MCF 10A (cell line): ENCODE measurements at regions not wholly inside any gene's neighbourhood (a gene's known extent, or its start where the extent isn't known, plus 50 kb on each side); places are given as distances from the start of the nearest gene placed in this dataset.

Source experiments
- BruUV-seq: library from RNA; stranded (reverse); fragments of 400-500 nt; replicated peaks from 2 replicates; lab custom pipeline; 2021; lab: Mats Ljungman, UMichigan
- CTCF ChIA-PET: fragments of 300-600 bp; sonication (Branson Sonifier 250); formaldehyde crosslinking; extraction: SDS; loops from one replicate; lab custom pipeline; 2021; ENCODE audit warnings: antibody characterized with exemption, inconsistent platforms; lab: Yijun Ruan, JAX
- POLR2A ChIA-PET: fragments of 300-600, 350-650 bp; sonication (Branson Sonifier 250); formaldehyde crosslinking; extraction: SDS; loops from one replicate; lab custom pipeline; 2020; ENCODE audit warnings: antibody characterized with exemption, inconsistent platforms; lab: Yijun Ruan, JAX
- DNase-seq: peaks from one replicate; pipeline ENCODE4 v3.0.0-alpha.2; 2018; ENCODE audit not compliant: unreplicated experiment
- H3K27ac Mint-ChIP-seq: one replicate; pipeline ENCODE4 v1.8.0; 2022; ENCODE audit warnings: mild to moderate bottlenecking, low read depth, mixed read lengths; ENCODE audit not compliant: unreplicated experiment
- H3K27me3 Mint-ChIP-seq: one replicate; pipeline ENCODE4 v1.8.0; 2022; ENCODE audit warnings: mixed read lengths; ENCODE audit not compliant: insufficient read depth, unreplicated experiment
- H3K36me3 Mint-ChIP-seq: one replicate; pipeline ENCODE4 v1.8.0; 2022; ENCODE audit warnings: mild to moderate bottlenecking, moderate library complexity, mixed read lengths; ENCODE audit not compliant: insufficient read depth, unreplicated experiment
- H3K4me1 Mint-ChIP-seq: one replicate; pipeline ENCODE4 v1.8.0; 2022; ENCODE audit warnings: mixed read lengths; ENCODE audit not compliant: insufficient read depth, unreplicated experiment
- H3K4me3 Mint-ChIP-seq: one replicate; pipeline ENCODE4 v1.8.0; 2022; ENCODE audit warnings: mild to moderate bottlenecking, moderate library complexity, mixed read lengths; ENCODE audit not compliant: unreplicated experiment
- H3K9me3 Mint-ChIP-seq: one replicate; pipeline ENCODE4 v1.8.0; 2022; ENCODE audit warnings: mixed read lengths; ENCODE audit not compliant: unreplicated experiment
- CTCF ChIP-seq: fragments of 200-600 bp; IDR thresholded peaks from one replicate; pipeline ENCODE4 v1.8.0; 2022; ENCODE audit warnings: antibody characterized with exemption, mild to moderate bottlenecking; ENCODE audit not compliant: unreplicated experiment
- intact Hi-C: fragments of 100-400 bp; cut with micrococcal nuclease; formaldehyde crosslinking; loops from 2 replicates; pipeline ENCODE4 v1.14.1; 2022

GRCh38 chr12:20028033-20028432, 340.3 kb upstream of the PDE3A start:
- Mint-ChIP-seq H3K36me3 (no peaks in the 10 kb centered on the region), H3K9me3 (no peaks in the 10 kb centered on the region), H3K27ac (no peak overlapping the region), H3K4me1 (no peaks in the 10 kb centered on the region), H3K27me3 (peaks cover 34% of the 10 kb centered on the region), H3K4me3 (no peak overlapping the region)
- intact Hi-C loops, result no loop called here
- no peak for DNase-seq
- TF ChIP-seq CTCF, result no peak
- ChIA-PET POLR2A (no interaction called here), CTCF (no interaction called here)
- no TSS peak for BruUV-seq

- no peaks in the 10 kb centered on the region for H3K9me3 Mint-ChIP-seq
- H3K27ac Mint-ChIP-seq, result no peak overlapping the region
- ChIA-PET CTCF (no interaction called here), POLR2A (interaction anchor here (0.6 kb wide), 1 partner anchor 180 kb away, joined by 3 read pairs; no protein-coding TSS in a partner anchor)
- no TSS peak for BruUV-seq
- DNase-seq, result no peak
- no peak for TF ChIP-seq CTCF
- no peaks in the 10 kb centered on the region for H3K4me1 Mint-ChIP-seq
- peaks cover 34% of the 10 kb centered on the region for H3K27me3 Mint-ChIP-seq
- no peak overlapping the region for H3K4me3 Mint-ChIP-seq
- H3K36me3 Mint-ChIP-seq, result no peaks in the 10 kb centered on the region
- intact Hi-C loops, result no loop called here
These were observed 337.5 kb upstream of the PDE3A start for GRCh38 chr12:20030826-20031225.

- POLR2A ChIA-PET, result no interaction called here
- DNase-seq, result no peak
- Mint-ChIP-seq H3K4me1 (no peaks in the 10 kb centered on the region), H3K9me3 (no peaks in the 10 kb centered on the region), H3K36me3 (no peaks in the 10 kb centered on the region), H3K27me3 (peaks cover 50% of the 10 kb centered on the region), H3K27ac (no peak overlapping the region), H3K4me3 (no peak overlapping the region)
- BruUV-seq, result no TSS peak
- TF ChIP-seq CTCF, result no peak
- intact Hi-C loops, result no loop called here
- CTCF ChIA-PET, result no interaction called here
These were observed 328.8 kb upstream of the PDE3A start for GRCh38 chr12:20039562-20039961.

GRCh38 chr12:20040184-20040583, 328.2 kb upstream of the PDE3A start:
- no peaks in the 10 kb centered on the region for H3K36me3 Mint-ChIP-seq
- peaks cover 50% of the 10 kb centered on the region for H3K27me3 Mint-ChIP-seq
- H3K9me3 Mint-ChIP-seq, result no peaks in the 10 kb centered on the region
- no peak overlapping the region for H3K4me3 Mint-ChIP-seq
- no peak for TF ChIP-seq CTCF
- no peak for DNase-seq
- ChIA-PET CTCF (interaction anchor here (0.7 kb wide), 2 partner anchors 140 to 181 kb away, joined by 3 to 4 read pairs; no protein-coding TSS in a partner anchor), POLR2A (no interaction called here)
- H3K4me1 Mint-ChIP-seq, result no peaks in the 10 kb centered on the region
- intact Hi-C loops, result no loop called here
- no peak overlapping the region for H3K27ac Mint-ChIP-seq
- no TSS peak for BruUV-seq
